A673 (cell line): ENCODE measurements at regions not wholly inside any gene's neighbourhood (a gene's known extent, or its start where the extent isn't known, plus 50 kb on each side); places are given as distances from the start of the nearest gene placed in this dataset.

Source experiments
- CTCF ChIP-seq: fragments of 300-800, 200-600 bp; sonication (generic); conservative IDR thresholded peaks from 2 replicates; pipeline ENCODE4 v1.5.1; 2017; ENCODE audit warnings: low read depth, mild to moderate bottlenecking, antibody characterized with exemption, low read length, moderate library complexity, mixed read lengths
- EZH2 ChIP-seq: fragments of 200-600 bp; sonication (generic); IDR thresholded peaks from 2 replicates; pipeline ENCODE4 v1.6.1; 2017; ENCODE audit warnings: borderline replicate concordance, low read depth, mild to moderate bottlenecking, mixed read lengths, antibody characterized with exemption, low read length; ENCODE audit not compliant: poor library complexity, severe bottlenecking

GRCh38 chr2:215884451-215885087 is 128.8 kb downstream of the MREG start:
- TF ChIP-seq CTCF: no peak
- no peak for TF ChIP-seq EZH2
